VCaP (cell line): ENCODE measurements at regions not wholly inside any gene's neighbourhood (a gene's known extent, or its start where the extent isn't known, plus 50 kb on each side); places are given as distances from the start of the nearest gene placed in this dataset.

Experiments used
- H3K27ac ChIP-seq: fragments of 450-650 bp; 2 replicates; pipeline ENCODE4 v1.5.1; 2017
- CTCF ChIP-seq: fragments of 450-650 bp; conservative IDR thresholded peaks from 2 replicates; pipeline ENCODE4 v1.5.1; 2017; ENCODE audit warnings: mild to moderate bottlenecking, moderate library complexity

GRCh38 chr3:78455712-78456433 lies 1311.9 kb downstream of the ROBO1 start:
- no peak for TF ChIP-seq CTCF
- H3K27ac ChIP-seq, result no peak overlapping the region

GRCh38 chr3:78459796-78460195 lies 1308.0 kb downstream of the ROBO1 start:
- no peak overlapping the region for H3K27ac ChIP-seq
- TF ChIP-seq CTCF, result no peak

GRCh38 chr3:78462021-78462420 lies 1305.8 kb downstream of the ROBO1 start:
- H3K27ac ChIP-seq, result no peak overlapping the region
- TF ChIP-seq CTCF, result no peak

GRCh38 chr3:78476076-78476475 lies 1291.7 kb downstream of the ROBO1 start:
- no peak for TF ChIP-seq CTCF
- no peak overlapping the region for H3K27ac ChIP-seq

GRCh38 chr3:78481050-78481449 lies 1286.7 kb downstream of the ROBO1 start:
- no peak for TF ChIP-seq CTCF
- no peak overlapping the region for H3K27ac ChIP-seq

- H3K27ac ChIP-seq, result no peak overlapping the region
- no peak for TF ChIP-seq CTCF
Measured at GRCh38 chr3:78483090-78483489, 1284.7 kb downstream of the ROBO1 start.

- TF ChIP-seq CTCF, result no peak
- no peak overlapping the region for H3K27ac ChIP-seq
Measured at GRCh38 chr3:78494851-78495250, 1272.9 kb downstream of the ROBO1 start.
